Ovary (tissue), 7 donors: ENCODE measurements at regions not wholly inside any gene's neighbourhood (a gene's known extent, or its start where the extent isn't known, plus 50 kb on each side); places are given as distances from the start of the nearest gene placed in this dataset.

Experiments
- DNase-seq, 5 donors: peaks; one replicate each; pipeline ENCODE4 v3.0.0-alpha.2; 2019 to 2020
- H3K27ac ChIP-seq, 2 donors: fragments of 200-600 bp; one replicate each; pipeline versions ENCODE4 v1.5.1 to v1.8.0; 2019 to 2022
- H3K27me3 ChIP-seq: fragments of 200-600 bp; one replicate; pipeline ENCODE4 v1.8.0; 2022
- H3K36me3 ChIP-seq: fragments of 200-600 bp; sonication (generic); one replicate; pipeline ENCODE4 v1.5.1; 2019
- H3K4me1 ChIP-seq: one replicate; pipeline ENCODE4 v1.8.1; 2013; ENCODE audit warnings: mild to moderate bottlenecking, moderate library complexity; ENCODE audit not compliant: insufficient read depth
- H3K4me3 ChIP-seq: fragments of 200-600 bp; sonication (generic); one replicate; pipeline ENCODE4 v1.5.1; 2017
- H3K9me3 ChIP-seq, 2 donors: fragments of 200-600 bp in 1 of 2; sonication (generic) in 1 of 2; one replicate each; pipeline versions ENCODE4 v1.5.1 to v1.8.1; 2013 to 2019; ENCODE audit warnings: mild to moderate bottlenecking in 1 of 2, moderate library complexity in 1 of 2
- CTCF ChIP-seq, 3 donors: fragments of 450-650 bp in 2 of 3; fragments of 200-600 bp in 1 of 3; IDR thresholded peaks; one replicate each; pipeline versions ENCODE4 v1.5.1 to v1.8.0; 2016 to 2022; ENCODE audit warnings: antibody characterized with exemption in 3 of 3, mild to moderate bottlenecking in 1 of 3
- EP300 ChIP-seq: sonication (generic); formaldehyde crosslinking; IDR thresholded peaks from one replicate; pipeline ENCODE4 v1.6.1; 2017; ENCODE audit warnings: antibody characterized with exemption
- POLR2A ChIP-seq: fragments of 450-650 bp; IDR thresholded peaks from one replicate; pipeline ENCODE4 v1.6.1; 2017; ENCODE audit warnings: antibody characterized with exemption, mild to moderate bottlenecking, moderate library complexity
- WGBS, 3 donors: extraction: QIAGEN DNeasy Blood & Tissue Kit in 1 of 3; methylation state at CpG; one replicate each; pipeline versions ENCODE4 v1.1.5 to v1.1.7; 2013 to 2017; 5-methylcytosine and 5-hydroxymethylcytosine counted together
- intact Hi-C, 4 donors: fragments of 100-400 bp; cut with DNase I; formaldehyde crosslinking; loops; one replicate each; pipeline versions ENCODE4 v1.11.0 to v1.15.1; 2022 to 2023
- donor health status: DM: no; HTN: no; CAD: no; lungs with moderate emphysema.
- donor health status: DM: no; HTN: no; CAD: no.
- donor health status: Bipolar disorder and iron deficiency.
- donor health status: DM: no; HTN: no; CAD: no.
- donor health status: DM: yes; HTN: yes; CAD: no.

- intact Hi-C loops, result no loop called here
- Histone ChIP-seq H3K27ac (no peak overlapping the region), H3K27me3 (no peaks in the 10 kb centered on the region), H3K36me3 (no peaks in the 10 kb centered on the region), H3K4me1 (no peaks in the 10 kb centered on the region), H3K4me3 (no peak overlapping the region), H3K9me3 (no peaks in the 10 kb centered on the region)
- WGBS, 3 donors, result 92 to 95% (median 93%) methylated on average over 3 of the region's 3 CpGs
- DNase-seq, result no peak
- TF ChIP-seq POLR2A (no peak), EP300 (no peak), CTCF (IDR thresholded peaks at IDR 0.05) (no peak)
These were observed 58.9 kb downstream of the ARF6 start for GRCh38 chr14:49951691-49952345.

GRCh38 chr14:49953196-49953595, 60.3 kb downstream of the ARF6 start:
- Histone ChIP-seq H3K27ac (no peak overlapping the region), H3K27me3 (no peaks in the 10 kb centered on the region), H3K4me1 (no peaks in the 10 kb centered on the region), H3K36me3 (no peaks in the 10 kb centered on the region), H3K4me3 (no peak overlapping the region), H3K9me3 (no peaks in the 10 kb centered on the region)
- TF ChIP-seq CTCF (IDR thresholded peaks at IDR 0.05) (no peak), EP300 (no peak), POLR2A (no peak)
- DNase-seq, result no peak
- intact Hi-C loops, result no loop called here

GRCh38 chr14:49954171-49954631, 61.3 kb downstream of the ARF6 start:
- Histone ChIP-seq H3K9me3 (no peaks in the 10 kb centered on the region), H3K4me1 (no peaks in the 10 kb centered on the region), H3K4me3 (no peak overlapping the region), H3K27ac (no peak overlapping the region), H3K36me3 (no peaks in the 10 kb centered on the region), H3K27me3 (no peaks in the 10 kb centered on the region)
- WGBS, 3 donors, result 49 to 61% (median 54%) methylated on average over 2 of the region's 2 CpGs
- DNase-seq, result no peak
- TF ChIP-seq CTCF (IDR thresholded peaks at IDR 0.05) (no peak), EP300 (no peak), POLR2A (no peak)
- intact Hi-C loops, result no loop called here

- H3K36me3 ChIP-seq, result no peaks in the 10 kb centered on the region
- TF ChIP-seq EP300 (no peak), CTCF (IDR thresholded peaks at IDR 0.05) (no peak), POLR2A (no peak)
- no peak overlapping the region for H3K27ac ChIP-seq
- H3K4me1 ChIP-seq, result no peaks in the 10 kb centered on the region
- no peaks in the 10 kb centered on the region for H3K27me3 ChIP-seq
- intact Hi-C loops, result no loop called here
- no peak for DNase-seq
- H3K4me3 ChIP-seq, result no peak overlapping the region
- no peaks in the 10 kb centered on the region for H3K9me3 ChIP-seq
These were observed 62.1 kb downstream of the ARF6 start for GRCh38 chr14:49955024-49955423.
